WI38 (cell line): ENCODE measurements at regions not wholly inside any gene's neighbourhood (a gene's known extent, or its start where the extent isn't known, plus 50 kb on each side); places are given as distances from the start of the nearest gene placed in this dataset.

ENCODE experiments used
- H3K4me3 ChIP-seq: 2 replicates; pipeline ENCODE4 v1.5.1; 2011; ENCODE audit warnings: low read depth, mild to moderate bottlenecking, control low read depth, low read length
- CTCF ChIP-seq: IDR thresholded peaks from 2 replicates; pipeline ENCODE4 v1.5.1; 2012; ENCODE audit warnings: low read depth, mild to moderate bottlenecking, control low read depth, low read length

- H3K4me3 ChIP-seq, result no peak overlapping the region
- no peak for TF ChIP-seq CTCF
These were observed 102.8 kb upstream of the CERS6 start for GRCh38 chr2:168353251-168353650.

GRCh38 chr2:168354499-168354898 is 101.6 kb upstream of the CERS6 start:
- no peak for TF ChIP-seq CTCF
- no peak overlapping the region for H3K4me3 ChIP-seq

- H3K4me3 ChIP-seq, result no peak overlapping the region
- no peak for TF ChIP-seq CTCF
These were observed 101.0 kb upstream of the CERS6 start for GRCh38 chr2:168355121-168355520.

- H3K4me3 ChIP-seq, result no peak overlapping the region
- TF ChIP-seq CTCF, result no peak
These were observed 100.1 kb upstream of the CERS6 start for GRCh38 chr2:168355779-168356476.

- H3K4me3 ChIP-seq, result no peak overlapping the region
- no peak for TF ChIP-seq CTCF
These were observed 99.6 kb upstream of the CERS6 start for GRCh38 chr2:168356477-168356835.

- no peak for TF ChIP-seq CTCF
- no peak overlapping the region for H3K4me3 ChIP-seq
These were observed 98.1 kb upstream of the CERS6 start for GRCh38 chr2:168357797-168358472.

- no peak for TF ChIP-seq CTCF
- no peak overlapping the region for H3K4me3 ChIP-seq
These were observed 97.0 kb upstream of the CERS6 start for GRCh38 chr2:168359082-168359481.
